ENCODE measurements at regions not wholly inside any gene's neighbourhood (a gene's known extent, or its start where the extent isn't known, plus 50 kb on each side); places are given as distances from the start of the nearest gene placed in this dataset.

DNA sequence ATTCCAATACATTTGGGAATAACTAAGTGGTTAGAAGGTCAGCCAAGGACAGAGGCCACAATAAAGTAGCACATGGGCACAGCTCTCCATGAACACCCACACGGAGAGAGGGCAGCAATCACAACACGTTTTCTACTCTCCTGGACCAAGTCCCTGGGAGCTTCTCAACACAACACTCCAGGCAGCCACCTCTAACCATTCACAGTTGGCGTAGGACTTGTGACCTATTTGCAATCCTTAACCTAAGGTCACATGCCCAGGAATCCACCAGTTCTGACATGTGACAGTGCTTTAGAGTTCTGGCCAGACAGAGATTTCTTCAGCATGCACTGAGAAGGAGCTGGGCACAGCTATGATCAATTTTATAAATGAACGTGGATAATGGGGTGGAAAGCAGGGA is 280.8 kb downstream of the SHQ1 start:
- no peak overlapping the region for H3K27ac Mint-ChIP-seq
- Histone ChIP-seq H3K36me3 (ENCODE audit: control insufficient read depth, insufficient read depth, low read length) (no peaks in the 10 kb centered on the region), H3K9me3 (ENCODE audit: control insufficient read depth, low read length) (peaks cover 2% of the 10 kb centered on the region), H3K4me1 (ENCODE audit: control insufficient read depth, insufficient read depth, low read length) (peaks cover 7% of the 10 kb centered on the region), H3K9ac (ENCODE audit: extremely low read depth, low read length, poor library complexity, severe bottlenecking) (no peak overlapping the region), H3K27ac (ENCODE audit: low read depth, low read length) (peak overlapping the region; percentile 56), H3K4me3 (ENCODE audit: low read length) (no peak overlapping the region), H3K27me3 (ENCODE audit: control insufficient read depth, insufficient read depth, low read length, poor library complexity, severe bottlenecking) (no peaks in the 10 kb centered on the region)
- 90 to 100% methylated on average over 4 of the region's 4 CpGs for WGBS, 2 experiments (ENCODE audit: insufficient coverage in 1 of 2, insufficient read length in 1 of 2)
- no peak for DNase-seq
- no peak overlapping the region for H3K4me3 Mint-ChIP-seq
- TF ChIP-seq, protein P1, sequence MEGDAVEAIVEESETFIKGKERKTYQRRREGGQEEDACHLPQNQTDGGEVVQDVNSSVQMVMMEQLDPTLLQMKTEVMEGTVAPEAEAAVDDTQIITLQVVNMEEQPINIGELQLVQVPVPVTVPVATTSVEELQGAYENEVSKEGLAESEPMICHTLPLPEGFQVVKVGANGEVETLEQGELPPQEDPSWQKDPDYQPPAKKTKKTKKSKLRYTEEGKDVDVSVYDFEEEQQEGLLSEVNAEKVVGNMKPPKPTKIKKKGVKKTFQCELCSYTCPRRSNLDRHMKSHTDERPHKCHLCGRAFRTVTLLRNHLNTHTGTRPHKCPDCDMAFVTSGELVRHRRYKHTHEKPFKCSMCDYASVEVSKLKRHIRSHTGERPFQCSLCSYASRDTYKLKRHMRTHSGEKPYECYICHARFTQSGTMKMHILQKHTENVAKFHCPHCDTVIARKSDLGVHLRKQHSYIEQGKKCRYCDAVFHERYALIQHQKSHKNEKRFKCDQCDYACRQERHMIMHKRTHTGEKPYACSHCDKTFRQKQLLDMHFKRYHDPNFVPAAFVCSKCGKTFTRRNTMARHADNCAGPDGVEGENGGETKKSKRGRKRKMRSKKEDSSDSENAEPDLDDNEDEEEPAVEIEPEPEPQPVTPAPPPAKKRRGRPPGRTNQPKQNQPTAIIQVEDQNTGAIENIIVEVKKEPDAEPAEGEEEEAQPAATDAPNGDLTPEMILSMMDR (conservative IDR thresholded peaks at IDR 0.05) = no peak
- peaks cover 21% of the 10 kb centered on the region for H3K4me1 Mint-ChIP-seq
- no peaks in the 10 kb centered on the region for H3K36me3 Mint-ChIP-seq (ENCODE audit: low read depth)
- H3K9me3 Mint-ChIP-seq = peaks cover 2% of the 10 kb centered on the region
- peaks cover 2% of the 10 kb centered on the region for H3K27me3 Mint-ChIP-seq (ENCODE audit: insufficient read depth)

DNA sequence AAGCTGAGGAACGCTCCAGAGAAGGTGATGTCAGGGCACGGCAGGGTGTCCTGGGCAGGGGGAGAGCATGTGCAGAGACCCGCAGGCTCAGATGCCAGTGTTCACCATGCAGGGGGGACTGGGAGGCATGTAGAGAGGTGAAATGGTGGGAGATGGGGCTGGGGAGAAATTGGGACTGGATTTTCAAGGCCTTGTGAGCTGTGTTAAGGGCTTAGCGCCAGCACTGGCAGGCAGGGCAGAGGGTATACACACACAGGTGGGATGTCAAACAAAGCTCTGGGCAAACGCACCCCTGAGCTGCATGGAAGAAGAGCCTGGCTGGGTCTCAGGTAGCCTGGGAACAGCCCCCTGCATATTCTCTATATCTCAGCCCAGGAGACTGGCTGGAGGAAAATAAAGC is 282.7 kb downstream of the SHQ1 start:
- Mint-ChIP-seq H3K27me3 (ENCODE audit: insufficient read depth) (no peaks in the 10 kb centered on the region), H3K27ac (no peak overlapping the region)
- 86 to 87% methylated on average over 3 to 5 of the region's 5 CpGs for WGBS, 2 experiments (ENCODE audit: insufficient coverage in 1 of 2, insufficient read length in 1 of 2)

DNA sequence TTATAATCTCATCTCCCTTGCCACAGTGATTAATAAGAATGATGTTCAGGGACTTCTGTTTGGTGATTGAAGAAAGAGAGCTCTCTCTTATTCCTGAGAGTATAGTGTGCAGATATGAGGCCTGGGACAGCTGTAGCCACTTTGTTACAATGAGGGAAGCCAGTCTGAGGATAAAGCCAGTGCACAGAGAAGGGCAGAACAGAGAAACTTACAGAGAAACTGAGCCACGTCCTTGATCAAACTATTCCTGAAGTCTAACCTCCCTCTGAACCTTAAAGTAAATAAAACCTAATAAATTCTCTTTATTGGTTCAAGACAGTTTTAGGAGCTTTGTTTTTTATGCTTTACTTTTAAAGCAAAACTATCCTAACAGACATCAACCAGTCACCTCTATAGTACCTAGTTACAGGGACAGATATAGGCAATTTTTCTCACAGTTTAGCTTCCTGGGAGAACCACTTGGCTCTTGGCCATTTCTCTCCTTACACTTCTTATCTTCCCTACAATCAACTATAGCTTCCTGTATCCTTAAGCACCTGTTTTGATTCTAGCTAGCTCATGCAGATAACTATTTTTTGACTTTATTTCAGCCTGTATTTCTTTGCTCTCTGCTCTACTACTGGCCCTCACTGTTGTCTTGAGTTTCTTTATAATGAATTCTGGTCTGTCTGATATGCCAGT is 284.4 kb downstream of the SHQ1 start:
- TF ChIP-seq, protein P1 (conservative IDR thresholded peaks at IDR 0.05) = no peak
- Mint-ChIP-seq H3K9me3 (peaks cover 9% of the 10 kb centered on the region), H3K4me1 (peaks cover 11% of the 10 kb centered on the region), H3K27me3 (ENCODE audit: insufficient read depth) (no peaks in the 10 kb centered on the region), H3K27ac (no peak overlapping the region), H3K4me3 (no peak overlapping the region), H3K36me3 (ENCODE audit: low read depth) (no peaks in the 10 kb centered on the region)
- no peak for DNase-seq
- WGBS, 2 experiments (ENCODE audit: insufficient coverage in 1 of 2, insufficient read length in 1 of 2) = 80 to 82% methylated on average over 1 of the region's 1 CpG
- no peak overlapping the region for H3K9ac ChIP-seq (ENCODE audit: extremely low read depth, low read length, poor library complexity, severe bottlenecking)
- H3K27ac ChIP-seq (ENCODE audit: low read depth, low read length) = no peak overlapping the region
- H3K36me3 ChIP-seq (ENCODE audit: control insufficient read depth, insufficient read depth, low read length) = no peaks in the 10 kb centered on the region
- no peak overlapping the region for H3K4me3 ChIP-seq (ENCODE audit: low read length)
- peaks cover 9% of the 10 kb centered on the region for H3K4me1 ChIP-seq (ENCODE audit: control insufficient read depth, insufficient read depth, low read length)
- peaks cover 12% of the 10 kb centered on the region for H3K9me3 ChIP-seq (ENCODE audit: control insufficient read depth, low read length)
- no peaks in the 10 kb centered on the region for H3K27me3 ChIP-seq (ENCODE audit: control insufficient read depth, insufficient read depth, low read length, poor library complexity, severe bottlenecking)

More for the DNA sequence above, 282.7 kb downstream of the SHQ1 start:
- Mint-ChIP-seq H3K36me3 (ENCODE audit: low read depth) (no peaks in the 10 kb centered on the region), H3K9me3 (peaks cover 9% of the 10 kb centered on the region), H3K4me3 (no peak overlapping the region), H3K4me1 (peaks cover 11% of the 10 kb centered on the region)
- H3K27ac ChIP-seq (ENCODE audit: low read depth, low read length) = no peak overlapping the region
- no peak for DNase-seq
- peaks cover 9% of the 10 kb centered on the region for H3K4me1 ChIP-seq (ENCODE audit: control insufficient read depth, insufficient read depth, low read length)
- H3K9ac ChIP-seq (ENCODE audit: extremely low read depth, low read length, poor library complexity, severe bottlenecking) = no peak overlapping the region
- TF ChIP-seq, protein P1 (conservative IDR thresholded peaks at IDR 0.05) = no peak
- H3K36me3 ChIP-seq (ENCODE audit: control insufficient read depth, insufficient read depth, low read length) = no peaks in the 10 kb centered on the region
- no peaks in the 10 kb centered on the region for H3K27me3 ChIP-seq (ENCODE audit: control insufficient read depth, insufficient read depth, low read length, poor library complexity, severe bottlenecking)
- peaks cover 12% of the 10 kb centered on the region for H3K9me3 ChIP-seq (ENCODE audit: control insufficient read depth, low read length)
- H3K4me3 ChIP-seq (ENCODE audit: low read length) = no peak overlapping the region
